ENCODE measurements at regions not wholly inside any gene's neighbourhood (a gene's known extent, or its start where the extent isn't known, plus 50 kb on each side); places are given as distances from the start of the nearest gene placed in this dataset.

- DNase-seq (ENCODE audit: low read depth): no peak
Measured at GRCh38 chr14:101399737-101400517, 161.4 kb upstream of the DIO3 start.

- DNase-seq (ENCODE audit: low read depth): no peak
Measured at GRCh38 chr14:101400830-101401229, 160.5 kb upstream of the DIO3 start.

GRCh38 chr14:101402936-101403660 lies 158.2 kb upstream of the DIO3 start:
- no peak for DNase-seq (ENCODE audit: low read depth)

- no peak for DNase-seq (ENCODE audit: low read depth)
Measured at GRCh38 chr14:101404426-101405170, 156.7 kb upstream of the DIO3 start.

- DNase-seq (ENCODE audit: low read depth): peak; percentile 54
Measured at GRCh38 chr14:101405171-101405883, 156.0 kb upstream of the DIO3 start.

- DNase-seq (ENCODE audit: low read depth): no peak
Measured at GRCh38 chr14:101406921-101407320, 154.4 kb upstream of the DIO3 start.

GRCh38 chr14:101407328-101407727 lies 154.0 kb upstream of the DIO3 start:
- DNase-seq (ENCODE audit: low read depth): no peak

- DNase-seq (ENCODE audit: low read depth): no peak
Measured at GRCh38 chr14:101408077-101408831, 153.0 kb upstream of the DIO3 start.

GRCh38 chr14:101409006-101409543 lies 152.2 kb upstream of the DIO3 start:
- DNase-seq (ENCODE audit: low read depth): no peak

- no peak for DNase-seq (ENCODE audit: low read depth)
Measured at GRCh38 chr14:101410126-101410525, 151.2 kb upstream of the DIO3 start.

GRCh38 chr14:101411151-101411550 lies 150.1 kb upstream of the DIO3 start:
- no peak for DNase-seq (ENCODE audit: low read depth)

- DNase-seq (ENCODE audit: low read depth): no peak
Measured at GRCh38 chr14:101411779-101412178, 149.5 kb upstream of the DIO3 start.

GRCh38 chr14:101412739-101413138 lies 148.6 kb upstream of the DIO3 start:
- no peak for DNase-seq (ENCODE audit: low read depth)

- no peak for DNase-seq (ENCODE audit: low read depth)
Measured at GRCh38 chr14:101417434-101417833, 143.9 kb upstream of the DIO3 start.

GRCh38 chr14:101418601-101419000 lies 142.7 kb upstream of the DIO3 start:
- DNase-seq (ENCODE audit: low read depth): no peak

GRCh38 chr14:101426466-101426865 lies 134.8 kb upstream of the DIO3 start:
- DNase-seq (ENCODE audit: low read depth): no peak

GRCh38 chr14:101428409-101428808 lies 132.9 kb upstream of the DIO3 start:
- no peak for DNase-seq (ENCODE audit: low read depth)

- no peak for DNase-seq (ENCODE audit: low read depth)
Measured at GRCh38 chr14:101435546-101435945, 125.7 kb upstream of the DIO3 start.

- DNase-seq (ENCODE audit: low read depth): no peak
Measured at GRCh38 chr14:101439023-101439422, 122.3 kb upstream of the DIO3 start.

- no peak for DNase-seq (ENCODE audit: low read depth)
Measured at GRCh38 chr14:101440496-101440895, 120.8 kb upstream of the DIO3 start.

GRCh38 chr14:101441710-101442109 lies 119.6 kb upstream of the DIO3 start:
- DNase-seq (ENCODE audit: low read depth): no peak

All from forelimb muscle (tissue), 1 donor.